DMS114 treated with DMSO at 0.1 percent for 48 hours (cell line): ENCODE measurements at regions not wholly inside any gene's neighbourhood (a gene's known extent, or its start where the extent isn't known, plus 50 kb on each side); places are given as distances from the start of the nearest gene placed in this dataset.
A peak's percentile ranks its signal among the peaks of the same experiment; 100 is the strongest.

ENCODE experiments used
- DNase-seq: peaks from one replicate; lab custom pipeline; 2025; ENCODE audit not compliant: unreplicated experiment; lab: John Stamatoyannopoulos, UW

- no peak for DNase-seq
Measured at GRCh38 chr5:14019768-14020290, 75.3 kb upstream of the DNAH5 start.

GRCh38 chr5:14017904-14018303 lies 73.4 kb upstream of the DNAH5 start:
- no peak for DNase-seq

- no peak for DNase-seq
Measured at GRCh38 chr5:14016549-14016948, 72.1 kb upstream of the DNAH5 start.

GRCh38 chr5:14011089-14012020 lies 66.9 kb upstream of the DNAH5 start:
- peak; percentile 49 for DNase-seq

GRCh38 chr5:14009575-14009974 lies 65.1 kb upstream of the DNAH5 start:
- DNase-seq: no peak

- no peak for DNase-seq
Measured at GRCh38 chr5:14008819-14009311, 64.4 kb upstream of the DNAH5 start.

- DNase-seq: no peak
Measured at GRCh38 chr5:14006823-14007520, 62.5 kb upstream of the DNAH5 start.

GRCh38 chr5:14004598-14005394 lies 60.3 kb upstream of the DNAH5 start:
- DNase-seq: no peak

GRCh38 chr5:14003936-14004335 lies 59.4 kb upstream of the DNAH5 start:
- DNase-seq: no peak

GRCh38 chr5:14003513-14003912 lies 59.0 kb upstream of the DNAH5 start:
- DNase-seq: no peak

GRCh38 chr5:13998254-13998653 lies 53.8 kb upstream of the DNAH5 start:
- no peak for DNase-seq

GRCh38 chr5:13997514-13997913 lies 53.0 kb upstream of the DNAH5 start:
- DNase-seq: no peak

GRCh38 chr5:13994621-13995253 lies 50.2 kb upstream of the DNAH5 start:
- DNase-seq: no peak
